ENCODE measurements at regions not wholly inside any gene's neighbourhood (a gene's known extent, or its start where the extent isn't known, plus 50 kb on each side); places are given as distances from the start of the nearest gene placed in this dataset.

GRCh38 chr10:62453274-62453673 lies 79.1 kb downstream of the ZNF365 start:
- H3K27ac Mint-ChIP-seq, result no peak overlapping the region
- no peaks in the 10 kb centered on the region for H3K36me3 Mint-ChIP-seq (ENCODE audit: low read depth)
- H3K27me3 Mint-ChIP-seq, result peaks cover 9% of the 10 kb centered on the region
- no peaks in the 10 kb centered on the region for H3K9me3 Mint-ChIP-seq
- peaks cover 32% of the 10 kb centered on the region for H3K4me1 Mint-ChIP-seq (ENCODE audit: low read depth)
- H3K4me3 Mint-ChIP-seq, result no peak overlapping the region

DNA sequence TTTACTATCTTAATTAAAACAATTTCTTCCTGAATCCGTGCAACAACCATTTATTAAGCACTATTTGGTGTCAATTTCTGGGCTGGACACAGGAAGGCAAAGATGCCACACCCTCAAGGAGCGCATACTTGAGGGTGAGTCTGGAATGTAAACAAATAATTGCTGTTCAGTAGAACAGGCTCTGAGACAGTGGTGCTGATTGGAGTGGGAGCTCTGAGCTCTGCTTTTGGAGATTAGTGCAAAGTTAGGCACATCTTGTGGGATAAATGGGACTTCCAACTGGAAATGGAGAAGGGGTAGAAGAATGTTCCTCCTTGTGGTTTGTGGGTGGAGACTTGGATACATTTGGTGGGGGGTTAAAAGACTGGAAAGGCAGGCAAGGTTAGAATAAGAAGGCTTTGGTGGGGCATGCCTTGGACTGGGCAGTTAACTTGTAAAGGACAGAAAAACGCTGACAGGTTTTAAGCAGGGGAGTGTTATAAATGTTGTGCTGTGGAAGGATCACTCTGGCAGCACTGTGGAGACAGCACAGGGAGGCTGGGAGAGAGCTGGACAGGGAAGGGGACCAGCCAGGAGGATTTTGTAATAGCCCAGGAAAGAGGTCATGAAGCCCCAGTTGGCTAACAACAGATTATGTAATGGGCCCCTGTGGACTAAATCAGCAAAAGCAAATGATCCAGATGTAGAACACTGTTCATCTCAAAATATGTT lies 80.7 kb downstream of the ZNF365 start:
- peaks cover 9% of the 10 kb centered on the region for H3K27me3 Mint-ChIP-seq
- peaks cover 33% of the 10 kb centered on the region for H3K4me1 Mint-ChIP-seq (ENCODE audit: low read depth)
- no peak overlapping the region for H3K4me3 Mint-ChIP-seq
- no peaks in the 10 kb centered on the region for H3K36me3 Mint-ChIP-seq (ENCODE audit: low read depth)
- no peaks in the 10 kb centered on the region for H3K9me3 Mint-ChIP-seq
- peak overlapping the region; percentile 22 for H3K27ac Mint-ChIP-seq

DNA sequence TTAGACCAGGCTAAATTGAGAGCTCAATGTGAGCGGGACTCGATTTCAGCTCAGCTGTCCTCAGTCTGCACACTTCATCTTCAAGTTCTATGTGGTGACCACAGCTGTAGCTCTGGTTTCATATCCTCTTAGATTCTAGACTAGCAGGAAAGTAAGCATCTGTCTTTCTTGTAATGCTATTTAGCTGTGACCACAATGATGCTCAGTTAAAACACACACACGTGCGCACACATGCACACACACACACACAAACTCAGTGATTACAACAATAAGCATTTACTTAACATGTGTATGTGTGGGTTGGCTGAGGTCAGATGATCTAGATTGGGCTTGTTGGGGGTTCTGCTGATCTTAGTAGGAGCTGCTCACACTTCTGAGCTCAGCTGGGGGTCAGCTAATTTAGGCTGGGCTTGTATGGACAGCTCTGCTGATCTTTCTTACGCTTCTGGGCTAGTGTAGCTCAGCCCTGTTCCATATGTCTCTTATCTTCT lies 82.5 kb downstream of the ZNF365 start:
- no peaks in the 10 kb centered on the region for H3K9me3 Mint-ChIP-seq
- H3K27me3 Mint-ChIP-seq, result peaks cover 9% of the 10 kb centered on the region
- H3K36me3 Mint-ChIP-seq (ENCODE audit: low read depth), result no peaks in the 10 kb centered on the region
- no peak overlapping the region for H3K27ac Mint-ChIP-seq
- no peak overlapping the region for H3K4me3 Mint-ChIP-seq
- H3K4me1 Mint-ChIP-seq (ENCODE audit: low read depth), result peaks cover 27% of the 10 kb centered on the region

GRCh38 chr10:62457196-62457595 lies 83.0 kb downstream of the ZNF365 start:
- no peak overlapping the region for H3K4me3 Mint-ChIP-seq
- peaks cover 9% of the 10 kb centered on the region for H3K27me3 Mint-ChIP-seq
- H3K4me1 Mint-ChIP-seq (ENCODE audit: low read depth), result peaks cover 27% of the 10 kb centered on the region
- no peaks in the 10 kb centered on the region for H3K36me3 Mint-ChIP-seq (ENCODE audit: low read depth)
- H3K9me3 Mint-ChIP-seq, result no peaks in the 10 kb centered on the region
- no peak overlapping the region for H3K27ac Mint-ChIP-seq

DNA sequence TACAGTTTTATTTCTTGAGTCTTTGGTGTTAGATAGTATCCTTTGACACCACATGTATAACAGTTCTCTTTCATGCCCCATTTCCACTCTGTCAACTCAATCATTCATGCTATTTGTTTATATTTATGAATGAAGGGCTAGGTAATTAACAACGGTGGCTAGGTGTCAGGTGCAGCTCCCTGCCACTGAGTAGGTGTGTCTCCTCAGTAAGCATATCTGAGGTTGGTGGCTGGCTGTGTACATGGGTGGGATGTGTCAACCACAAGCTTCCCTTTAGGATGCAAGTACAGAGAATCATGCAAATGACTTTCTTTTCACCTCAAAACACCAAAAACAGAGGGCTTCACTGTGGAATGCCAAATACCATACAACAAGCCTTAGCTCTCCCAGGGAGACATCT lies 83.4 kb downstream of the ZNF365 start:
- peaks cover 27% of the 10 kb centered on the region for H3K4me1 Mint-ChIP-seq (ENCODE audit: low read depth)
- H3K27me3 Mint-ChIP-seq, result peaks cover 9% of the 10 kb centered on the region
- H3K27ac Mint-ChIP-seq, result no peak overlapping the region
- H3K4me3 Mint-ChIP-seq, result no peak overlapping the region
- H3K36me3 Mint-ChIP-seq (ENCODE audit: low read depth), result no peaks in the 10 kb centered on the region
- no peaks in the 10 kb centered on the region for H3K9me3 Mint-ChIP-seq

DNA sequence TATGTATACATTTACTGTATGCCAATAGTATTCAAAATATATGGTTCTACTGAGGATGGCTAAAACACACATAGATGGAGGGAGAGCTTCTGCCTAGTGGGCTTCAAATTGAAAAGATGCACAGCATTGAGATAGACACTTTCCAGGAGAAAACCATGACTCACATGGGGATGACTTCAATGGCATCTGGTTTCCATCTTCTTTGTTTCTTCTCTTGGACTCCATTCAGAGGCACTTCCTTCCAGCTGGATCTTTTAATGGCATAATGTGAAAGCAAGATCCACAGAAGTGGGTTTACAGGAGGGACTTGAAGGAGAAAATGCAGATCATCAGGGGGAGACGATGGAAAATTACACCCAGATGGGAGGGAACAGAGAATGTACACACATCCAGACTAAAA lies 84.9 kb downstream of the ZNF365 start:
- peaks cover 27% of the 10 kb centered on the region for H3K4me1 Mint-ChIP-seq (ENCODE audit: low read depth)
- no peaks in the 10 kb centered on the region for H3K36me3 Mint-ChIP-seq (ENCODE audit: low read depth)
- peaks cover 9% of the 10 kb centered on the region for H3K27me3 Mint-ChIP-seq
- no peak overlapping the region for H3K27ac Mint-ChIP-seq
- H3K9me3 Mint-ChIP-seq, result no peaks in the 10 kb centered on the region
- no peak overlapping the region for H3K4me3 Mint-ChIP-seq

DNA sequence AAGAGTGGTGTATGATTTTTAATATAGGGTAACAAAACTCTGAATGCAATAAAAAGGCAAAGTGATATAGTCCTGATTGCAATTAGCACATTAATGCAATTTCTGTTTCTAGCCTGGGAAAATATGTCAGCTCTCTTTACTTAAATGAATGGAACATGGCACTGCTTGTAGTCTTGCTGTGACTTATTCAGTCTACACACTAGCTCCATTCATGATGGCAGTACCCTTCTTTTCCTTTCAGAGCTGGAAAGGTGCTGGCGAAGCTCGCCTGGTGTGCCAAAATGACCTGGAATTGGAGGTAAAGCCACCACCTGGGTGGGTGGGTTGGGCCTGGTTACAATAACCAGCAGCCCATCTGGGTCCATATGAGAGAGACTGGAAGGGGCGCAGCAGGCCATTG lies 85.3 kb downstream of the ZNF365 start:
- no peaks in the 10 kb centered on the region for H3K36me3 Mint-ChIP-seq (ENCODE audit: low read depth)
- peaks cover 27% of the 10 kb centered on the region for H3K4me1 Mint-ChIP-seq (ENCODE audit: low read depth)
- H3K4me3 Mint-ChIP-seq, result no peak overlapping the region
- no peak overlapping the region for H3K27ac Mint-ChIP-seq
- no peaks in the 10 kb centered on the region for H3K9me3 Mint-ChIP-seq
- peaks cover 9% of the 10 kb centered on the region for H3K27me3 Mint-ChIP-seq

DNA sequence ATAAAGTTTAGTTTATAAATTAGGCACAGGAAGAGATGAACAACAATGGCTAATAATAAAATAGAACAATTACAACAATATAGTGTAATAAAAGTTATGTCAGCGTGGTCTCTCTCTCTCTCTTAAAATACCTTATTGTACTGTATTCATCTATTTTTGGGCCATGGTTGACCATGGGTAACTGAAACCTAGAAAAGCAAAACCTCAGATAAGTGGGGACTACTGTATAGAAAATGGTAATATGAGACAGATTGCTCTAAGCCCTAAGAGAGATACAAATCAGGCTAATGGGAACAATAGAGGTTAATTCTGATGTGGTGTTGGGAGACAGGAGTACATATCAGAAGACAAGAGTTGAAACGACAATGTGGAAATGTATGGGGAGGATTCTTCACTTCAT lies 86.2 kb downstream of the ZNF365 start:
- H3K4me3 Mint-ChIP-seq, result no peak overlapping the region
- peaks cover 23% of the 10 kb centered on the region for H3K4me1 Mint-ChIP-seq (ENCODE audit: low read depth)
- peaks cover 4% of the 10 kb centered on the region for H3K27me3 Mint-ChIP-seq
- H3K36me3 Mint-ChIP-seq (ENCODE audit: low read depth), result no peaks in the 10 kb centered on the region
- no peaks in the 10 kb centered on the region for H3K9me3 Mint-ChIP-seq
- no peak overlapping the region for H3K27ac Mint-ChIP-seq

GRCh38 chr10:62461120-62461519 lies 87.0 kb downstream of the ZNF365 start:
- Mint-ChIP-seq H3K4me3 (no peak overlapping the region), H3K27me3 (peaks cover 4% of the 10 kb centered on the region), H3K27ac (no peak overlapping the region), H3K9me3 (no peaks in the 10 kb centered on the region), H3K4me1 (ENCODE audit: low read depth) (peaks cover 22% of the 10 kb centered on the region), H3K36me3 (ENCODE audit: low read depth) (no peaks in the 10 kb centered on the region)

DNA sequence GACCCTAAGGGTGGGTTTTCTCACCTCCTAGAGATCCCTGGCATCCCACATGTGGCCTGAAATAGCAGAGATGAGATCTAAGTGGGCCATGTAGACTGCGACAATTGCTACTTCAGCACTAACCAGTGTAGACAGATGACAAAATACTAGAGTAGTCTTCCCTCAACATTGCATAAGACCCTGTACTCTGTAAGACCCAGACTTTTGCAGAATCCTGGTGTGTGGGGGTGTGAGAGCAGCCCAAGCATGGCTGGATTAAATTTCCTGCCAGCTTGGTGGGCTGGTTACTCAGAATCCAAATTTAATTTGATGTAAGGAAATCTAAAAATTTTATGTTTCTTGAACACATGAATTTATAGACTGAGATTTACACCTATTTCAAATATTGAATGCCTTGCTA lies 88.3 kb downstream of the ZNF365 start:
- H3K27me3 Mint-ChIP-seq, result peaks cover 4% of the 10 kb centered on the region

DNA sequence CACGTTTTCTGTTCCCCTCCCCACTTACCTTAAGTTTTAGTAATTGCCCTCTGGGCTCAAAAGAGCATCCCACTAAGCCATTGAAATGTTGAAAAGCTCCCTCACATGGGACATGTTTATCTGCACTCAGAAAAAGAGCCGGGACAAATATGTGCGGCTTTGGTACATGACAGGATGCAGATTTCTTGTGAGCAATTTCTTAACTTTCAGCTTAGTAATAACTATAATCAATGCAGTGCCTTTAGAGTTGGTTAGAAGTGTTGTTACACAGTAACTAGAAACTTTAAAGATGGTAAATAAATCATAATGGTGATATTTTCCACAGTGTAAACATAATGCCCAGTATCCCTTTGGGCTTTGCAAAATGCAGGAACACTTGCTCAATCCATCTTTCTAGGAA lies 89.2 kb downstream of the ZNF365 start:
- no peaks in the 10 kb centered on the region for H3K4me1 Mint-ChIP-seq (ENCODE audit: low read depth)
- H3K4me3 Mint-ChIP-seq, result no peak overlapping the region
- no peaks in the 10 kb centered on the region for H3K27me3 Mint-ChIP-seq
- H3K36me3 Mint-ChIP-seq (ENCODE audit: low read depth), result no peaks in the 10 kb centered on the region
- no peak overlapping the region for H3K27ac Mint-ChIP-seq
- H3K9me3 Mint-ChIP-seq, result no peaks in the 10 kb centered on the region

More for the DNA sequence above, 88.3 kb downstream of the ZNF365 start:
- no peaks in the 10 kb centered on the region for H3K36me3 Mint-ChIP-seq (ENCODE audit: low read depth)
- peaks cover 9% of the 10 kb centered on the region for H3K4me1 Mint-ChIP-seq (ENCODE audit: low read depth)
- H3K9me3 Mint-ChIP-seq, result no peaks in the 10 kb centered on the region
- H3K27ac Mint-ChIP-seq, result no peak overlapping the region
- H3K4me3 Mint-ChIP-seq, result no peak overlapping the region

DNA sequence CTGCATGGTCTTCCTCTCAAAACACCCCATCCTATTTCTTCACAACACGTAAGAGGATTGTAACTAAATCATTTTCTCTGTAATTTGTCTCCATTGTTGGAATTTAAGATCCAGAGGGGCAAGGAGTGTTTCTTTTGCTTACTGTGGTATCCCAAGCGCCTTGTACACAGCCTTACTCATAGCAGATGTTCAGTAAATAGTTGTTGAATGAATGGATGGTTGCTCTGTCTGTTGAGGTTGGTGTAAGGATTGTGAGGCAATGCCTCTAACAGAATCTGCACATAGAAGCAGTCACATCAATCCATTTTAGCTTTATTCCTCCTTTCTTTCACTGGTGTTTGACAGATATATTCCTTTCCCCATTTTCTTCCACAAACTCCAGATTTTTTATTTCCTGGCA lies 90.1 kb downstream of the ZNF365 start:
- Mint-ChIP-seq H3K36me3 (ENCODE audit: low read depth) (no peaks in the 10 kb centered on the region), H3K4me1 (ENCODE audit: low read depth) (no peaks in the 10 kb centered on the region), H3K9me3 (no peaks in the 10 kb centered on the region), H3K27ac (no peak overlapping the region), H3K4me3 (no peak overlapping the region), H3K27me3 (no peaks in the 10 kb centered on the region)

GRCh38 chr10:62466590-62466989 lies 92.4 kb downstream of the ZNF365 start:
- no peak overlapping the region for H3K4me3 Mint-ChIP-seq

GRCh38 chr10:62467527-62467926 lies 93.4 kb downstream of the ZNF365 start:
- no peak overlapping the region for H3K4me3 Mint-ChIP-seq
- no peak overlapping the region for H3K27ac Mint-ChIP-seq
- no peaks in the 10 kb centered on the region for H3K36me3 Mint-ChIP-seq (ENCODE audit: low read depth)
- no peaks in the 10 kb centered on the region for H3K4me1 Mint-ChIP-seq (ENCODE audit: low read depth)
- H3K27me3 Mint-ChIP-seq, result no peaks in the 10 kb centered on the region
- no peaks in the 10 kb centered on the region for H3K9me3 Mint-ChIP-seq

More at GRCh38 chr10:62466590-62466989, 92.4 kb downstream of the ZNF365 start:
- Mint-ChIP-seq H3K4me1 (ENCODE audit: low read depth) (no peaks in the 10 kb centered on the region), H3K36me3 (ENCODE audit: low read depth) (no peaks in the 10 kb centered on the region), H3K9me3 (no peaks in the 10 kb centered on the region), H3K27me3 (no peaks in the 10 kb centered on the region), H3K27ac (no peak overlapping the region)

DNA sequence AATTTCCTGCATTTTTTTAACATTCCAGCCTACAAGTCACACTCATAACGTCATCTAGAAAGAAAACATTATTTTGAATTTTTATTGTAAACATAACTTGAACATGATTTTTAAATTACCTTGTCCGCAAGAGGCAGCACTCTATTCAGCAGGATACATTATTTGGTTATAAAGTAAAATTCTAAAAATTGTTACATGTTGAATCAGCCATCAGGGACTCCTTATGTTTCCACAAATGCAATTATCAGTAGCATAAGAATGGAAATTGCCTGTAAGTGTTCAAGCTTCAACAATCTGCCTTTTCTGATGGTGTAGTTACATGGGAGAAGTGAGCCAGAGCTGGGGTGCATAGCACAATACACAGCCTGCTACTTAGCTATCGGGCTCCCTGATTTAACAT lies 97.5 kb downstream of the ZNF365 start:
- Mint-ChIP-seq H3K27ac (no peak overlapping the region), H3K9me3 (no peaks in the 10 kb centered on the region), H3K36me3 (ENCODE audit: low read depth) (no peaks in the 10 kb centered on the region), H3K4me3 (no peak overlapping the region), H3K27me3 (peaks cover 7% of the 10 kb centered on the region), H3K4me1 (ENCODE audit: low read depth) (no peaks in the 10 kb centered on the region)

- H3K4me1 Mint-ChIP-seq (ENCODE audit: low read depth), result no peaks in the 10 kb centered on the region
- no peaks in the 10 kb centered on the region for H3K9me3 Mint-ChIP-seq
- no peak overlapping the region for H3K27ac Mint-ChIP-seq
- H3K36me3 Mint-ChIP-seq (ENCODE audit: low read depth), result no peaks in the 10 kb centered on the region
- no peak overlapping the region for H3K4me3 Mint-ChIP-seq
- H3K27me3 Mint-ChIP-seq, result peaks cover 7% of the 10 kb centered on the region
These were observed 99.1 kb downstream of the ZNF365 start for GRCh38 chr10:62473241-62473640.
